K562 (cell line): ENCODE measurements at regions not wholly inside any gene's neighbourhood (a gene's known extent, or its start where the extent isn't known, plus 50 kb on each side); places are given as distances from the start of the nearest gene placed in this dataset.
"Not testable (repeated sequence)": the region's sequence is repeated elsewhere in the genome, so short reads cannot be mapped to it uniquely, and the experiment has no call there.

Experiments used
- ATAC-seq: fragments of 200-7000 bp; cut with Tn5 transposase; 3 replicates; pipeline ENCODE4 v1.9.1; 2020; ENCODE audit warnings: moderate library complexity
- BruUV-seq: library from RNA; stranded (reverse); fragments of 400-500 nt; replicated peaks from 2 replicates; lab custom pipeline; 2021; lab: Mats Ljungman, UMichigan
- CTCF ChIA-PET: fragments of 300-600 bp; formaldehyde crosslinking; extraction: SDS; loops from one replicate; lab custom pipeline; 2021; ENCODE audit warnings: low intra/inter-chr PET ratio; lab: Yijun Ruan, JAX
- POLR2A ChIA-PET: fragments of 300-600, 350-650 bp; sonication (Branson Sonifier 250); formaldehyde crosslinking; extraction: SDS; loops from one replicate; lab custom pipeline; 2021; ENCODE audit warnings: antibody characterized with exemption, inconsistent platforms; lab: Yijun Ruan, JAX
- DNase-seq, 4 experiments: peaks; one replicate each; pipeline versions ENCODE4 v3.0.0 to v3.0.0-alpha.2; 2011 to 2018; ENCODE audit warnings: low spot score in 3 of 4, mixed read lengths in 3 of 4; ENCODE audit errors: extremely low read depth in 1 of 4
- FAIRE-seq: peaks from 2 replicates; lab custom pipeline; 2011; peaks lifted over from hg19 to GRCh38; lab: Jason Lieb, UNC
- H2AFZ ChIP-seq: 2 replicates; pipeline ENCODE4 v1.6.0; 2011; ENCODE audit warnings: low read depth, low read length, control low read depth, inconsistent platforms
- H3K27ac ChIP-seq: fragments of 200-600 bp; 3 replicates; pipeline ENCODE4 v1.8.0; 2011; ENCODE audit warnings: low read depth, mild to moderate bottlenecking, control low read depth, inconsistent platforms, low read length, moderate library complexity, mixed read lengths; ENCODE audit errors: extremely low read depth
- H3K27me3 ChIP-seq, 2 experiments: fragments of 300-600 bp in 1 of 2; 2 replicates in 1 of 2; 3 replicates in 1 of 2; pipeline versions ENCODE4 v1.6.0 to v1.8.0; 2011; ENCODE audit warnings: inconsistent platforms in 2 of 2, low read length in 2 of 2, mild to moderate bottlenecking in 1 of 2, mixed read lengths in 1 of 2, moderate library complexity in 1 of 2; ENCODE audit not compliant: control insufficient read depth in 2 of 2, insufficient read depth in 2 of 2
- H3K36me3 ChIP-seq: fragments of 300-600 bp; 3 replicates; pipeline ENCODE4 v1.8.0; 2011; ENCODE audit warnings: mild to moderate bottlenecking, low read length, inconsistent platforms; ENCODE audit not compliant: control insufficient read depth, insufficient read depth
- H3K4me1 ChIP-seq, 2 experiments: fragments of 200-600 bp in 1 of 2; replicated peaks in 1 of 2; 2 replicates in 1 of 2; 3 replicates in 1 of 2; pipeline versions ENCODE4 v1.5.1 to v1.8.0; 2011; ENCODE audit warnings: inconsistent platforms in 2 of 2, low read length in 2 of 2, mild to moderate bottlenecking in 1 of 2, mixed read lengths in 1 of 2, moderate library complexity in 1 of 2; ENCODE audit not compliant: control insufficient read depth in 2 of 2, insufficient read depth in 2 of 2
- H3K4me2 ChIP-seq: 2 replicates; pipeline ENCODE4 v1.6.1; 2011; ENCODE audit warnings: low read length, control low read depth, inconsistent platforms, mixed read lengths; ENCODE audit not compliant: insufficient read depth
- H3K4me3 ChIP-seq: fragments of 200-600 bp; sonication (generic), shearing (Covaris generic); 2 replicates; pipeline ENCODE4 v1.5.1; 2016; ENCODE audit warnings: control low read depth, inconsistent platforms
- H3K79me2 ChIP-seq: fragments of 200-600 bp; 3 replicates; pipeline ENCODE4 v1.8.0; 2011; ENCODE audit warnings: low read length, inconsistent platforms; ENCODE audit not compliant: control insufficient read depth, insufficient read depth
- H3K9ac ChIP-seq, 2 experiments: 2 replicates each; pipeline versions ENCODE4 v1.6.0 to v1.6.1; 2011; ENCODE audit warnings: low read depth in 2 of 2, low read length in 2 of 2, control low read depth in 1 of 2, inconsistent platforms in 1 of 2, mild to moderate bottlenecking in 1 of 2, mixed read lengths in 1 of 2; ENCODE audit not compliant: insufficient read depth in 1 of 2
- H3K9me1 ChIP-seq: one replicate; pipeline ENCODE4 v1.6.0; 2011; ENCODE audit warnings: inconsistent platforms, mild to moderate bottlenecking, low read length, moderate library complexity; ENCODE audit not compliant: control insufficient read depth, insufficient read depth
- H3K9me3 ChIP-seq: replicated peaks from 2 replicates; pipeline ENCODE4 v1.5.1; 2011; ENCODE audit warnings: low read depth, low read length, inconsistent platforms; ENCODE audit not compliant: control insufficient read depth, insufficient read depth
- H4K20me1 ChIP-seq: replicated peaks from 2 replicates; pipeline ENCODE4 v1.6.1; 2011; ENCODE audit warnings: low read length, inconsistent platforms, mixed read lengths; ENCODE audit not compliant: control insufficient read depth, insufficient read depth
- FOXA1 ChIP-seq: fragments of 450-650 bp; IDR thresholded peaks from 2 replicates; pipeline ENCODE4 v1.6.1; 2016; ENCODE audit warnings: mild to moderate bottlenecking, borderline replicate concordance
- HOXB6 ChIP-seq: fragments of 250-450 bp; sonication (Bioruptor Pico); IDR thresholded peaks from 2 replicates; pipeline ENCODE4 v1.5.1; 2022; ENCODE audit warnings: mild to moderate bottlenecking, borderline replicate concordance
- MCM7 ChIP-seq, 2 experiments: fragments of 450-650 bp; IDR thresholded peaks; 2 replicates each; pipeline ENCODE4 v1.6.1; 2016 to 2018
- NFIC ChIP-seq: fragments of 450-650 bp; IDR thresholded peaks from 2 replicates; pipeline ENCODE4 v1.6.1; 2017; ENCODE audit warnings: mild to moderate bottlenecking, inconsistent platforms
- NFIX ChIP-seq: fragments of 250-450 bp; sonication (Bioruptor Pico); IDR thresholded peaks from 2 replicates; pipeline ENCODE4 v1.4.0; 2020; ENCODE audit warnings: low read depth, mild to moderate bottlenecking, moderate library complexity
- WGBS: fragments of 100-300 bp; shearing (Covaris generic); methylation state at CpG from one replicate; pipeline ENCODE4 v1.1.6; 2016; ENCODE audit warnings: low coverage, mixed read lengths; ENCODE audit not compliant: insufficient coverage; ENCODE audit errors: missing lambda C conversion rate; 5-methylcytosine and 5-hydroxymethylcytosine counted together
- in situ Hi-C: fragments of 300-500 bp; cut with MboI; formaldehyde crosslinking; loops from 4 replicates; pipeline ENCODE4 v1.15.0; 2018; ENCODE audit warnings: inconsistent platforms, mixed read lengths
- intact Hi-C: fragments of 100-400 bp; cut with micrococcal nuclease; formaldehyde crosslinking; loops from 2 replicates; pipeline ENCODE4 v1.14.2; 2022

GRCh38 chr13:53112522-53112921 is 83.9 kb downstream of the OLFM4 start:
- no peak overlapping the region for H3K4me2 ChIP-seq
- ATAC-seq (no peak), FAIRE-seq (no peak), DNase-seq (no peak)
- H4K20me1 ChIP-seq, result no peaks in the 10 kb centered on the region
- POLR2A ChIA-PET, result no interaction called here
- H3K36me3 ChIP-seq, result no peaks in the 10 kb centered on the region
- in situ Hi-C loops (no loop called here), intact Hi-C loops (no loop called here)
- H3K9me1 ChIP-seq, result no peaks in the 10 kb centered on the region
- 6% methylated on average over 2 of the region's 2 CpGs for WGBS
- H3K27ac ChIP-seq, result no peak overlapping the region
- no peak overlapping the region for H3K4me3 ChIP-seq
- H3K27me3 ChIP-seq, result no peaks in the 10 kb centered on the region
- H2AFZ ChIP-seq, result no peak overlapping the region
- no TSS peak for BruUV-seq
- TF ChIP-seq HOXB6 (CRISPR knock-in tag), result no peak
- TF ChIP-seq FOXA1, result no peak
- no peak for TF ChIP-seq MCM7 (IDR thresholded peaks at IDR 0.05)
- peak; percentile 27; the same call in 1 of the 2 replicates for TF ChIP-seq NFIX (CRISPR knock-in tag)
- peak; percentile 65 for TF ChIP-seq NFIC
- H3K79me2 ChIP-seq, result no peaks in the 10 kb centered on the region
- H3K4me1 ChIP-seq, result no peaks in the 10 kb centered on the region
- no peak overlapping the region for H3K9ac ChIP-seq
- no peaks in the 10 kb centered on the region for H3K9me3 ChIP-seq
- CTCF ChIA-PET, result no interaction called here

- H3K9ac ChIP-seq, H3K4me1 ChIP-seq, POLR2A ChIA-PET, intact Hi-C loops, H3K4me2 ChIP-seq, H3K79me2 ChIP-seq, H3K4me3 ChIP-seq, FAIRE-seq, in situ Hi-C loops, DNase-seq, H3K9me1 ChIP-seq, H4K20me1 ChIP-seq, H3K27ac ChIP-seq, H3K27me3 ChIP-seq, H3K36me3 ChIP-seq, CTCF ChIA-PET, ATAC-seq, H2AFZ ChIP-seq, H3K9me3 ChIP-seq, BruUV-seq: not testable (repeated sequence)
- WGBS, result 0% methylated on average over 1 of the region's 1 CpG
These were observed 88.4 kb downstream of the OLFM4 start for GRCh38 chr13:53117048-53117447.
